Mesenchymal stem cell (in vitro differentiated cells and primary cell): ENCODE measurements at regions not wholly inside any gene's neighbourhood (a gene's known extent, or its start where the extent isn't known, plus 50 kb on each side); places are given as distances from the start of the nearest gene placed in this dataset.

Experiments used
- DNase-seq: peaks from one replicate; pipeline ENCODE4 v3.0.0-alpha.2; 2013
- H2AFZ ChIP-seq: one replicate; pipeline ENCODE4 v1.6.1; 2013; ENCODE audit warnings: low read depth, mild to moderate bottlenecking, control low read depth, inconsistent platforms, low read length, moderate library complexity
- H2AK5ac ChIP-seq: 2 replicates; pipeline ENCODE4 v1.6.1; 2013; ENCODE audit warnings: low read length, moderate library complexity, mild to moderate bottlenecking, inconsistent platforms; ENCODE audit not compliant: severe bottlenecking
- H2BK120ac ChIP-seq: one replicate; pipeline ENCODE4 v1.6.1; 2013; ENCODE audit warnings: low read depth, mild to moderate bottlenecking, inconsistent platforms, low read length, moderate library complexity
- H2BK12ac ChIP-seq, 2 experiments: one replicate each; pipeline ENCODE4 v1.6.1; 2013; ENCODE audit warnings: inconsistent platforms in 2 of 2, low read length in 2 of 2, mild to moderate bottlenecking in 2 of 2, moderate library complexity in 2 of 2, control low read depth in 1 of 2
- H2BK15ac ChIP-seq: one replicate; pipeline ENCODE4 v1.6.1; 2013; ENCODE audit warnings: mild to moderate bottlenecking, low read depth, inconsistent platforms; ENCODE audit not compliant: poor library complexity, severe bottlenecking
- H2BK5ac ChIP-seq: 2 replicates; pipeline ENCODE4 v1.6.1; 2013; ENCODE audit warnings: low read depth, mild to moderate bottlenecking, low read length, control low read depth, inconsistent platforms; ENCODE audit not compliant: poor library complexity, severe bottlenecking
- H3K14ac ChIP-seq, 2 experiments: one replicate each; pipeline ENCODE4 v1.6.1; 2013; ENCODE audit warnings: inconsistent platforms in 2 of 2, low read length in 2 of 2, control low read depth in 1 of 2, mild to moderate bottlenecking in 1 of 2, moderate library complexity in 1 of 2
- H3K18ac ChIP-seq, 2 experiments: one replicate each; pipeline ENCODE4 v1.6.1; 2013; ENCODE audit warnings: inconsistent platforms in 2 of 2, low read length in 2 of 2, control low read depth in 1 of 2, low read depth in 1 of 2, mild to moderate bottlenecking in 1 of 2
- H3K23ac ChIP-seq, 2 experiments: one replicate each; pipeline ENCODE4 v1.6.1; 2013; ENCODE audit warnings: inconsistent platforms in 2 of 2, low read length in 2 of 2, mild to moderate bottlenecking in 2 of 2, moderate library complexity in 2 of 2, control low read depth in 1 of 2
- H3K27ac ChIP-seq: 2 replicates; pipeline ENCODE4 v1.5.1; 2013; ENCODE audit warnings: mild to moderate bottlenecking, moderate library complexity, low read length, control low read depth, inconsistent platforms; ENCODE audit not compliant: poor library complexity, severe bottlenecking
- H3K27me3 ChIP-seq, 2 experiments: 2 replicates each; pipeline versions ENCODE4 v1.6.1 to v1.7.0; 2013; ENCODE audit warnings: low read length in 2 of 2, mild to moderate bottlenecking in 2 of 2, moderate library complexity in 2 of 2, control low read depth in 1 of 2, inconsistent platforms in 1 of 2; ENCODE audit not compliant: control insufficient read depth in 1 of 2, insufficient read depth in 1 of 2
- H3K36me3 ChIP-seq, 2 experiments: 2 replicates each; pipeline versions ENCODE4 v1.6.1 to v1.7.0; 2013; ENCODE audit warnings: low read length in 2 of 2, control low read depth in 1 of 2, inconsistent platforms in 1 of 2, low read depth in 1 of 2, mild to moderate bottlenecking in 1 of 2; ENCODE audit not compliant: insufficient read depth in 2 of 2, control insufficient read depth in 1 of 2
- H3K4ac ChIP-seq, 2 experiments: one replicate each; pipeline ENCODE4 v1.6.1; 2013; ENCODE audit warnings: inconsistent platforms in 2 of 2, low read length in 2 of 2, mild to moderate bottlenecking in 2 of 2, moderate library complexity in 2 of 2, control low read depth in 1 of 2, low read depth in 1 of 2
- H3K4me1 ChIP-seq: 2 replicates; pipeline ENCODE4 v1.6.1; 2013; ENCODE audit warnings: low read depth, low read length, control low read depth; ENCODE audit not compliant: control insufficient read depth, insufficient read depth
- H3K4me2 ChIP-seq: 2 replicates; pipeline ENCODE4 v1.6.1; 2013; ENCODE audit warnings: low read length, mild to moderate bottlenecking, inconsistent platforms; ENCODE audit not compliant: poor library complexity, severe bottlenecking
- H3K4me3 ChIP-seq, 2 experiments: 2 replicates each; pipeline versions ENCODE4 v1.5.1 to v1.7.0; 2013; ENCODE audit warnings: low read length in 2 of 2, mild to moderate bottlenecking in 2 of 2, control low read depth in 1 of 2, low read depth in 1 of 2; ENCODE audit not compliant: insufficient read depth in 1 of 2
- H3K79me1 ChIP-seq: replicated peaks from 2 replicates; pipeline ENCODE4 v1.6.1; 2013; ENCODE audit warnings: mild to moderate bottlenecking, control low read depth, low read length, inconsistent platforms; ENCODE audit not compliant: poor library complexity, severe bottlenecking
- H3K9ac ChIP-seq: 2 replicates; pipeline ENCODE4 v1.7.0; 2013; ENCODE audit warnings: mild to moderate bottlenecking, low read length, moderate library complexity
- H3K9me3 ChIP-seq: 2 replicates; pipeline ENCODE4 v1.7.0; 2013; ENCODE audit warnings: mild to moderate bottlenecking, low read length; ENCODE audit not compliant: control insufficient read depth
- H4K8ac ChIP-seq: one replicate; pipeline ENCODE4 v1.6.1; 2013; ENCODE audit warnings: inconsistent platforms, mild to moderate bottlenecking, low read length, moderate library complexity
- H4K91ac ChIP-seq: one replicate; pipeline ENCODE4 v1.6.1; 2013; ENCODE audit warnings: mild to moderate bottlenecking, low read length, inconsistent platforms
- WGBS: methylation state at CpG from one replicate; pipeline ENCODE4 v1.1.7; 2013; ENCODE audit warnings: mixed read lengths; 5-methylcytosine and 5-hydroxymethylcytosine counted together

GRCh38 chr5:109987355-109987754 lies 297.6 kb downstream of the MAN2A1 start:
- H3K27ac ChIP-seq: no peak overlapping the region

GRCh38 chr5:109987970-109988369 lies 298.2 kb downstream of the MAN2A1 start:
- H3K4me3 ChIP-seq: no peak overlapping the region
- DNase-seq: peak; percentile 9
- no peak overlapping the region for H3K14ac ChIP-seq
- no peak overlapping the region for H2AK5ac ChIP-seq
- no peak overlapping the region for H2BK15ac ChIP-seq
- H3K4ac ChIP-seq: no peak overlapping the region
- 57% methylated on average over 1 of the region's 2 CpGs for WGBS
- no peak overlapping the region for H3K23ac ChIP-seq
- no peak overlapping the region for H3K4me2 ChIP-seq
- H3K9ac ChIP-seq: no peak overlapping the region
- H3K18ac ChIP-seq: no peak overlapping the region
- peaks cover 0 to 4% of the 10 kb centered on the region in 2 experiments for H3K27me3 ChIP-seq
- H2BK5ac ChIP-seq: no peak overlapping the region
- no peaks in the 10 kb centered on the region for H3K4me1 ChIP-seq
- H3K9me3 ChIP-seq: no peaks in the 10 kb centered on the region
- no peaks in the 10 kb centered on the region for H3K79me1 ChIP-seq
- no peaks in the 10 kb centered on the region for H3K36me3 ChIP-seq
- no peak overlapping the region for H3K27ac ChIP-seq
- no peak overlapping the region for H4K8ac ChIP-seq
- no peak overlapping the region for H4K91ac ChIP-seq
- H2BK12ac ChIP-seq: no peak overlapping the region
- no peak overlapping the region for H2BK120ac ChIP-seq
- H2AFZ ChIP-seq: no peak overlapping the region

More at GRCh38 chr5:109987355-109987754, 297.6 kb downstream of the MAN2A1 start:
- Histone ChIP-seq H3K14ac (no peak overlapping the region), H2AFZ (no peak overlapping the region), H2BK15ac (no peak overlapping the region), H3K4me3 (no peak overlapping the region), H4K8ac (no peak overlapping the region), H2AK5ac (no peak overlapping the region), H3K79me1 (no peaks in the 10 kb centered on the region), H3K4ac (no peak overlapping the region), H3K9me3 (no peaks in the 10 kb centered on the region), H2BK12ac (no peak overlapping the region), H3K4me1 (no peaks in the 10 kb centered on the region), H2BK120ac (no peak overlapping the region), H2BK5ac (no peak overlapping the region), H3K23ac (no peak overlapping the region), H3K4me2 (no peak overlapping the region), H3K27me3 (peaks cover 0 to 4% of the 10 kb centered on the region in 2 experiments), H3K9ac (no peak overlapping the region), H3K36me3 (no peaks in the 10 kb centered on the region), H3K18ac (no peak overlapping the region), H4K91ac (no peak overlapping the region)
- peak; percentile 10 for DNase-seq
- no CpG with 5 or more reads among the region's 1 CpG for WGBS

GRCh38 chr5:109989161-109989560 lies 299.4 kb downstream of the MAN2A1 start:
- no peak for DNase-seq
- no peak overlapping the region for H4K91ac ChIP-seq
- H3K27me3 ChIP-seq: peaks cover 0 to 4% of the 10 kb centered on the region in 2 experiments
- H3K14ac ChIP-seq: no peak overlapping the region
- H3K4ac ChIP-seq: no peak overlapping the region
- no peak overlapping the region for H2BK15ac ChIP-seq
- no peak overlapping the region for H2AK5ac ChIP-seq
- no peaks in the 10 kb centered on the region for H3K36me3 ChIP-seq
- H3K9ac ChIP-seq: no peak overlapping the region
- H2BK120ac ChIP-seq: no peak overlapping the region
- H3K9me3 ChIP-seq: no peaks in the 10 kb centered on the region
- H3K4me2 ChIP-seq: no peak overlapping the region
- no peak overlapping the region for H3K18ac ChIP-seq
- 95% methylated on average over 3 of the region's 7 CpGs for whole genome bisulfite sequencing
- no peak overlapping the region for H2BK12ac ChIP-seq
- H3K23ac ChIP-seq: no peak overlapping the region
- H2BK5ac ChIP-seq: no peak overlapping the region
- H4K8ac ChIP-seq: no peak overlapping the region
- H3K27ac ChIP-seq: no peak overlapping the region
- H2AFZ ChIP-seq: no peak overlapping the region
- H3K4me3 ChIP-seq: no peak overlapping the region
- H3K79me1 ChIP-seq: no peaks in the 10 kb centered on the region
- H3K4me1 ChIP-seq: no peaks in the 10 kb centered on the region

- Histone ChIP-seq H3K27ac (no peak overlapping the region), H3K36me3 (no peaks in the 10 kb centered on the region), H3K18ac (no peak overlapping the region), H2BK5ac (no peak overlapping the region), H3K14ac (no peak overlapping the region), H2AK5ac (no peak overlapping the region), H3K9me3 (no peaks in the 10 kb centered on the region), H3K4me3 (no peak overlapping the region), H3K79me1 (no peaks in the 10 kb centered on the region), H4K91ac (no peak overlapping the region), H2BK120ac (no peak overlapping the region), H2AFZ (no peak overlapping the region), H3K4me2 (no peak overlapping the region), H2BK15ac (no peak overlapping the region), H2BK12ac (no peak overlapping the region), H3K23ac (no peak overlapping the region), H3K27me3 (peaks cover 0 to 4% of the 10 kb centered on the region in 2 experiments), H3K4ac (no peak overlapping the region), H3K4me1 (no peaks in the 10 kb centered on the region), H3K9ac (no peak overlapping the region), H4K8ac (no peak overlapping the region)
- 100% methylated on average over 1 of the region's 4 CpGs for WGBS
- DNase-seq: no peak
These were observed 300.4 kb downstream of the MAN2A1 start for GRCh38 chr5:109989994-109990722.
